ENCODE measurements at regions not wholly inside any gene's neighbourhood (a gene's known extent, or its start where the extent isn't known, plus 50 kb on each side); places are given as distances from the start of the nearest gene placed in this dataset.

DNA sequence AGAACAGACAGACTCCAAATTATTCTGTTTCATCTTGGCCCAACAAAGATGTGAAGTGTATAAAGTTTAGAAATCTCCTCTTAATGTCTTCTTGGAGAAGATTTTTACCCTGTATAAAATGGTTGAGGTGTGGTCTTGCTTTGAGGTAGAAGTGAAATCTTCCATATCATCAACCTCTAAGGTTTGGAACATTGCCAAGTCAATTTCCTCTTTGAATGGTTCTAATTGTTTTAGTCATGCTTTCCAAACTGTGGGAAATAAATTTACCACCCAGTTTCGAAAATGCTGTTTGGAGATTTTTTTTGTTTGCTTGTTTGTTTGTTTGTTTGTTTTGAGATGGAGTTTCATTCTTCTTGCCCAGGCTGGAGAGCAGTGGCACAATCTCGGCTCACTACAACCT is 174.1 kb upstream of the ADAMTS3 start:
- dilution Hi-C loops (cut with HindIII; ENCODE audit: low sequenced_read_pairs, unreplicated experiment), result no loop called here

More for the DNA sequence above, 174.1 kb upstream of the ADAMTS3 start:
- no peaks in the 10 kb centered on the region for H4K20me1 ChIP-seq (ENCODE audit: insufficient read depth, low read length)
- no peak overlapping the region for H3K9ac ChIP-seq (ENCODE audit: low read depth, low read length)
- no peak overlapping the region for H2AK5ac ChIP-seq (ENCODE audit: low read depth, low read length)
- no peak overlapping the region for H3K4ac ChIP-seq (ENCODE audit: low read depth, low read length)
- intact Hi-C loops (cut with micrococcal nuclease) (no loop called here), in situ Hi-C loops (cut with MboI; ENCODE audit: low sequenced_read_pairs) (no loop called here)
- ChIA-PET POLR2A (ENCODE audit: unreplicated experiment) (no interaction called here), CTCF (no interaction called here)
- H3K36me3 ChIP-seq (ENCODE audit: control insufficient read depth, insufficient read depth, low read length), result no peaks in the 10 kb centered on the region
- H3K27me3 ChIP-seq (ENCODE audit: control insufficient read depth, insufficient read depth, low read length), result no peaks in the 10 kb centered on the region
- H3K18ac ChIP-seq (ENCODE audit: low read depth, low read length), result no peak overlapping the region
- BruUV-seq (replicated peaks), result no TSS peak
- WGBS, 2 experiments (ENCODE audit: extremely low coverage in 2 of 2, insufficient read length in 1 of 2), result no CpG with 5 or more reads among the region's 2 CpGs
- no peaks in the 10 kb centered on the region for H3K79me1 ChIP-seq (ENCODE audit: low read depth in 1 of 2, low read length in 2 of 2)
- H2BK20ac ChIP-seq (ENCODE audit: low read depth, low read length), result no peak overlapping the region
- H2AK9ac ChIP-seq (replicated peaks; ENCODE audit: low read depth, low read length, poor library complexity), result no peak overlapping the region
- H3K9me1 ChIP-seq (ENCODE audit: insufficient read depth, low read length), result no peaks in the 10 kb centered on the region
- H3K4me2 ChIP-seq (ENCODE audit: low read depth, low read length), result no peak overlapping the region
- H3K4me1 ChIP-seq (ENCODE audit: control insufficient read depth, insufficient read depth, low read length), result no peaks in the 10 kb centered on the region
- ATAC-seq (ENCODE audit: low read depth), result no peak
- no peak overlapping the region for H4K8ac ChIP-seq (ENCODE audit: low read depth in 2 of 2, low read length in 2 of 2)
- H2BK120ac ChIP-seq (ENCODE audit: low read depth, low read length), result no peak overlapping the region
- no peak overlapping the region for H3K4me3 ChIP-seq (ENCODE audit: insufficient read depth, low read depth, low read length)
- no peaks in the 10 kb centered on the region; the same call in 1 of the 2 replicates for H3K9me3 ChIP-seq (ENCODE audit: control insufficient read depth, insufficient read depth, low read length)
- H3K56ac ChIP-seq (ENCODE audit: extremely low read depth, insufficient read depth, low read length), result no peak overlapping the region
- no peak overlapping the region for H2BK5ac ChIP-seq (ENCODE audit: low read depth, low read length, poor library complexity, severe bottlenecking)
- H2AFZ ChIP-seq (replicated peaks; ENCODE audit: low read length, poor library complexity), result no peak overlapping the region
- H2BK15ac ChIP-seq (ENCODE audit: low read depth, low read length), result no peak overlapping the region
- H3K27ac ChIP-seq (ENCODE audit: insufficient read depth, low read length), result no peak overlapping the region
- H4K5ac ChIP-seq (ENCODE audit: low read depth, low read length), result no peak overlapping the region
- no peak overlapping the region for H3K14ac ChIP-seq (replicated peaks; ENCODE audit: low read depth, low read length)
- H3K23ac ChIP-seq (ENCODE audit: low read depth, low read length), result no peak overlapping the region
- TF ChIP-seq FOS (IDR thresholded peaks at IDR 0.05; ENCODE audit: low read depth, low read length), result no peak
- TF ChIP-seq POLR2A (IDR thresholded peaks at IDR 0.05; ENCODE audit: low read depth, low read length), result no peak
- no peak for TF ChIP-seq CHD1 (IDR thresholded peaks at IDR 0.05; ENCODE audit: low read depth, low read length)
- no peak for TF ChIP-seq RAD21 (IDR thresholded peaks at IDR 0.05; ENCODE audit: low read length)
- no peak for TF ChIP-seq CEBPB (IDR thresholded peaks at IDR 0.05; ENCODE audit: low read depth, low read length)
- TF ChIP-seq MAFK (IDR thresholded peaks at IDR 0.05; ENCODE audit: low read depth, low read length), result no peak
- TF ChIP-seq, protein P1, sequence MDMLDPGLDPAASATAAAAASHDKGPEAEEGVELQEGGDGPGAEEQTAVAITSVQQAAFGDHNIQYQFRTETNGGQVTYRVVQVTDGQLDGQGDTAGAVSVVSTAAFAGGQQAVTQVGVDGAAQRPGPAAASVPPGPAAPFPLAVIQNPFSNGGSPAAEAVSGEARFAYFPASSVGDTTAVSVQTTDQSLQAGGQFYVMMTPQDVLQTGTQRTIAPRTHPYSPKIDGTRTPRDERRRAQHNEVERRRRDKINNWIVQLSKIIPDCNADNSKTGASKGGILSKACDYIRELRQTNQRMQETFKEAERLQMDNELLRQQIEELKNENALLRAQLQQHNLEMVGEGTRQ (IDR thresholded peaks at IDR 0.05; ENCODE audit: low read depth, low read length), result no peak
- TF ChIP-seq, protein P2, sequence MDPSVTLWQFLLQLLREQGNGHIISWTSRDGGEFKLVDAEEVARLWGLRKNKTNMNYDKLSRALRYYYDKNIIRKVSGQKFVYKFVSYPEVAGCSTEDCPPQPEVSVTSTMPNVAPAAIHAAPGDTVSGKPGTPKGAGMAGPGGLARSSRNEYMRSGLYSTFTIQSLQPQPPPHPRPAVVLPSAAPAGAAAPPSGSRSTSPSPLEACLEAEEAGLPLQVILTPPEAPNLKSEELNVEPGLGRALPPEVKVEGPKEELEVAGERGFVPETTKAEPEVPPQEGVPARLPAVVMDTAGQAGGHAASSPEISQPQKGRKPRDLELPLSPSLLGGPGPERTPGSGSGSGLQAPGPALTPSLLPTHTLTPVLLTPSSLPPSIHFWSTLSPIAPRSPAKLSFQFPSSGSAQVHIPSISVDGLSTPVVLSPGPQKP (IDR thresholded peaks at IDR 0.05; ENCODE audit: borderline replicate concordance, low read depth, low read length), result no peak
- no peak for TF ChIP-seq RCOR1 (IDR thresholded peaks at IDR 0.05; ENCODE audit: insufficient replicate concordance, low read length)
- TF ChIP-seq MAZ (IDR thresholded peaks at IDR 0.05; ENCODE audit: borderline replicate concordance, low read depth, low read length), result no peak
- TF ChIP-seq BHLHE40 (IDR thresholded peaks at IDR 0.05; ENCODE audit: low read depth, low read length), result no peak
- no peak for TF ChIP-seq NFE2L2 (IDR thresholded peaks at IDR 0.05; ENCODE audit: low read depth, low read length)
- TF ChIP-seq, protein P3, sequence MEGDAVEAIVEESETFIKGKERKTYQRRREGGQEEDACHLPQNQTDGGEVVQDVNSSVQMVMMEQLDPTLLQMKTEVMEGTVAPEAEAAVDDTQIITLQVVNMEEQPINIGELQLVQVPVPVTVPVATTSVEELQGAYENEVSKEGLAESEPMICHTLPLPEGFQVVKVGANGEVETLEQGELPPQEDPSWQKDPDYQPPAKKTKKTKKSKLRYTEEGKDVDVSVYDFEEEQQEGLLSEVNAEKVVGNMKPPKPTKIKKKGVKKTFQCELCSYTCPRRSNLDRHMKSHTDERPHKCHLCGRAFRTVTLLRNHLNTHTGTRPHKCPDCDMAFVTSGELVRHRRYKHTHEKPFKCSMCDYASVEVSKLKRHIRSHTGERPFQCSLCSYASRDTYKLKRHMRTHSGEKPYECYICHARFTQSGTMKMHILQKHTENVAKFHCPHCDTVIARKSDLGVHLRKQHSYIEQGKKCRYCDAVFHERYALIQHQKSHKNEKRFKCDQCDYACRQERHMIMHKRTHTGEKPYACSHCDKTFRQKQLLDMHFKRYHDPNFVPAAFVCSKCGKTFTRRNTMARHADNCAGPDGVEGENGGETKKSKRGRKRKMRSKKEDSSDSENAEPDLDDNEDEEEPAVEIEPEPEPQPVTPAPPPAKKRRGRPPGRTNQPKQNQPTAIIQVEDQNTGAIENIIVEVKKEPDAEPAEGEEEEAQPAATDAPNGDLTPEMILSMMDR (conservative IDR thresholded peaks at IDR 0.05; ENCODE audit: low read depth, low read length), result no peak
- no peak overlapping the region for H4K91ac ChIP-seq (ENCODE audit: insufficient read depth, low read depth, low read length)
- DNase-seq, result no peak

Measured in IMR-90 (cell line).